GM12878 (cell line): ENCODE measurements at regions not wholly inside any gene's neighbourhood (a gene's known extent, or its start where the extent isn't known, plus 50 kb on each side); places are given as distances from the start of the nearest gene placed in this dataset.

Experiments
- ATAC-seq: fragments of 200-7000 bp; cut with Tn5 transposase; 3 replicates; pipeline ENCODE4 v1.9.1; 2020; ENCODE audit warnings: mild to moderate bottlenecking, moderate library complexity
- BruUV-seq: library from RNA; stranded (reverse); fragments of 400-500 nt; replicated peaks from 2 replicates; lab custom pipeline; 2021; lab: Mats Ljungman, UMichigan
- CTCF ChIA-PET: fragments of 300-600 bp; sonication (Branson Sonifier 250); formaldehyde crosslinking; extraction: SDS; loops from one replicate; lab custom pipeline; 2021; ENCODE audit warnings: inconsistent platforms; lab: Yijun Ruan, JAX
- POLR2A ChIA-PET: fragments of 350-600 bp; formaldehyde crosslinking; extraction: SDS; loops from one replicate; lab custom pipeline; 2021; ENCODE audit warnings: inconsistent platforms; lab: Charles Lee
- RAD21 ChIA-PET: fragments of 300-600 bp; sonication (Branson Sonifier 250); formaldehyde crosslinking; loops from one replicate; lab custom pipeline; 2023; ENCODE audit warnings: antibody characterized with exemption; ENCODE audit not compliant: unreplicated experiment; lab: Charles Lee
- SMC1A ChIA-PET: fragments of 300-600 bp; sonication (Branson Sonifier 250); formaldehyde crosslinking; loops from one replicate; lab custom pipeline; 2023; ENCODE audit not compliant: unreplicated experiment, uncharacterized antibody; lab: Charles Lee
- DNase-seq: peaks from one replicate; pipeline ENCODE4 v3.0.0-alpha.2; 2011; ENCODE audit warnings: low read depth, low spot score
- FAIRE-seq: peaks from 3 replicates; lab custom pipeline; 2011; peaks lifted over from hg19 to GRCh38; lab: Jason Lieb, UNC
- H2AFZ ChIP-seq: 2 replicates; pipeline ENCODE4 v1.6.0; 2011; ENCODE audit warnings: low read depth, low read length, control low read depth; ENCODE audit not compliant: control insufficient read depth
- H3K27ac ChIP-seq: 2 replicates; pipeline ENCODE4 v1.5.1; 2011; ENCODE audit warnings: control low read depth; ENCODE audit not compliant: control insufficient read depth, insufficient read depth
- H3K27me3 ChIP-seq, 2 experiments: replicated peaks in 1 of 2; 2 replicates each; pipeline versions ENCODE4 v1.6.0 to v1.6.1; 2011; ENCODE audit warnings: low read length in 1 of 2; ENCODE audit not compliant: control insufficient read depth in 2 of 2, insufficient read depth in 2 of 2
- H3K36me3 ChIP-seq, 2 experiments: 2 replicates each; pipeline ENCODE4 v1.5.1; 2011; ENCODE audit warnings: low read length in 1 of 2; ENCODE audit not compliant: control insufficient read depth in 2 of 2, insufficient read depth in 2 of 2
- H3K4me1 ChIP-seq: 2 replicates; pipeline ENCODE4 v1.6.1; 2011; ENCODE audit warnings: mild to moderate bottlenecking, low read length, moderate library complexity, mixed read lengths; ENCODE audit not compliant: control insufficient read depth, insufficient read depth
- H3K4me2 ChIP-seq: 2 replicates; pipeline ENCODE4 v1.6.0; 2011; ENCODE audit warnings: control low read depth; ENCODE audit not compliant: control insufficient read depth, insufficient read depth
- H3K4me3 ChIP-seq: fragments of 200-600 bp; sonication (generic); 2 replicates; pipeline ENCODE4 v1.5.1; 2016
- H3K79me2 ChIP-seq: 2 replicates; pipeline ENCODE4 v1.6.0; 2011; ENCODE audit warnings: low read length; ENCODE audit not compliant: control insufficient read depth, insufficient read depth
- H3K9ac ChIP-seq: 2 replicates; pipeline ENCODE4 v1.8.0; 2011; ENCODE audit warnings: low read length, control low read depth, mixed read lengths; ENCODE audit not compliant: control insufficient read depth, insufficient read depth
- H3K9me3 ChIP-seq: replicated peaks from 3 replicates; pipeline ENCODE4 v1.5.1; 2011; ENCODE audit warnings: mild to moderate bottlenecking, low read length; ENCODE audit not compliant: control insufficient read depth, insufficient read depth
- H4K20me1 ChIP-seq: 2 replicates; pipeline ENCODE4 v1.6.0; 2011; ENCODE audit not compliant: control insufficient read depth, insufficient read depth
- BCL3 ChIP-seq: IDR thresholded peaks from 2 replicates; pipeline ENCODE4 v1.6.1; 2011; ENCODE audit warnings: borderline replicate concordance, low read depth, mild to moderate bottlenecking, moderate library complexity, low read length; ENCODE audit not compliant: insufficient read depth, poor library complexity, severe bottlenecking
- BMI1 ChIP-seq: fragments of 450-650 bp; IDR thresholded peaks from 2 replicates; pipeline ENCODE4 v1.6.1; 2016; ENCODE audit warnings: mild to moderate bottlenecking, moderate library complexity, borderline replicate concordance
- CHD4 ChIP-seq: fragments of 200-600 bp; sonication (generic); IDR thresholded peaks from 2 replicates; pipeline ENCODE4 v1.6.1; 2016; ENCODE audit warnings: mild to moderate bottlenecking
- DPF2 ChIP-seq: fragments of 450-650 bp; IDR thresholded peaks from 2 replicates; pipeline ENCODE4 v1.6.1; 2017; ENCODE audit warnings: mild to moderate bottlenecking
- HDAC6 ChIP-seq: fragments of 200-600 bp; sonication (generic); IDR thresholded peaks from one replicate; pipeline ENCODE4 v1.8.0; 2017; ENCODE audit warnings: antibody characterized with exemption; ENCODE audit not compliant: unreplicated experiment
- KDM1A ChIP-seq: fragments of 200-600 bp; sonication (generic); IDR thresholded peaks from 2 replicates; pipeline ENCODE4 v1.6.1; 2016; ENCODE audit warnings: borderline replicate concordance
- PAX5 ChIP-seq: IDR thresholded peaks from 2 replicates; pipeline ENCODE4 v1.6.1; 2011; ENCODE audit warnings: low read depth, low read length, borderline replicate concordance
- PAX8 ChIP-seq: fragments of 450-650 bp; IDR thresholded peaks from 2 replicates; pipeline ENCODE4 v1.6.1; 2017; ENCODE audit warnings: mild to moderate bottlenecking, moderate library complexity
- POLR2AphosphoS2 ChIP-seq: IDR thresholded peaks from 2 replicates; pipeline ENCODE4 v1.6.1; 2011; ENCODE audit warnings: low read depth, mild to moderate bottlenecking, low read length, improper control_type of control experiment, moderate library complexity
- RB1 ChIP-seq: fragments of 450-650 bp; formaldehyde crosslinking; IDR thresholded peaks from 2 replicates; pipeline ENCODE4 v1.6.1; 2017; ENCODE audit warnings: mild to moderate bottlenecking, borderline replicate concordance
- SUZ12 ChIP-seq: fragments of 200-600 bp; sonication (generic); IDR thresholded peaks from one replicate; pipeline ENCODE4 v1.6.1; 2018; ENCODE audit warnings: antibody characterized with exemption, mild to moderate bottlenecking; ENCODE audit not compliant: unreplicated experiment
- USF2 ChIP-seq: IDR thresholded peaks from 2 replicates; pipeline ENCODE4 v1.6.1; 2011; ENCODE audit warnings: low read depth, low read length, improper control_type of control experiment, borderline replicate concordance
- WGBS: methylation state at CpG from one replicate; pipeline ENCODE4 v1.1.6; 2016; ENCODE audit warnings: low lambda C conversion rate; ENCODE audit not compliant: insufficient replicate concordance, insufficient coverage; ENCODE audit errors: missing lambda C conversion rate; 5-methylcytosine and 5-hydroxymethylcytosine counted together
- in situ Hi-C: fragments of 300-500 bp; cut with MboI; formaldehyde crosslinking; loops from 9 replicates; pipeline ENCODE4 v1.14.3; 2018; ENCODE audit warnings: mixed read lengths
- intact Hi-C: fragments of 100-400 bp; cut with micrococcal nuclease; formaldehyde crosslinking; loops from one replicate; pipeline ENCODE4 v1.14.2; 2022; ENCODE audit not compliant: unreplicated experiment
- TF ChIP-seq, protein P1 (sequence below): fragments of 450-650 bp; IDR thresholded peaks from 2 replicates; pipeline ENCODE4 v1.6.1; 2017; ENCODE audit warnings: mild to moderate bottlenecking, moderate library complexity
- TF ChIP-seq, protein P2 (sequence below): IDR thresholded peaks from 2 replicates; pipeline ENCODE4 v1.6.1; 2012; ENCODE audit warnings: low read length, inconsistent platforms

DNA sequence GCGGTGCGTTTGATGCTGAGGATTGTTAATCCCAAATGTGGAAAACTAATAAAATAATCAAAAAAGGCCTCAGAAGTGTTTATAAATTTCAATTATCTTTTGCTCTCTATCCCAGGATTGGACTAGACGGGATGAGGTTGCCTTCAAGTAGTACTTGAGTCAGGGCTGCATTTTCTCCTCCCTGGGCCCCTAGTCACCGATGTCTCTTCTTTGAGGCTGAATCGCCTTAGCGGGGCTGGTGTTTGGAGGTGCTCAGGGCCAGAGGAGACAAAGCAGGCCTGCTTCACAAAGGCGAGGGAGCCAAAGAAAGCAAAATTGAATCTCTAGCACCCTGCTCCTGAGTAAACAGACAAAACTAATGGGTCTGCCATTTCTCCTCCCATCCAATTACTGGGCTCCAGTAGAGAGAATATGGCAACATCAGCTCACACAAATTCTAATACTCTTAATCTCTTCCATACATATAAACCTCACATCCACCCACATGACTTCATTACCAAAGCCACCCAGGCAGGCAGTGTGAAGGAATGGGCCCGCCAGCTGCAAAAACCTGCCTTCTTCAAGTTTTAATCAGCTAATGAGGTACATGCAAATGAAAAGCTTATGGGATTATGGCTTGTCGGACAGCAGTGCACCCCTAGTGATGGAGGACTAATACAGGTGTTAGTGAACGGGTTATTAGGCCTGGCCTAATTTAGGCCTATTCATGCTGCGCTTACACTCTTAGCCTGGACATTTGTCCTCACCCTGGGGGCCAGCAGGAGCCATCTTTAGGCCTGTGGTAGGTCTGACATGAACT is 52.7 kb upstream of the HTATIP2 start (continued):
- TF ChIP-seq HDAC6 = no peak
- TF ChIP-seq KDM1A = no peak
- no peak for TF ChIP-seq SUZ12
- TF ChIP-seq, all 136 proteins: peak for 0

- SMC1A ChIA-PET = interaction anchor here (0.9 kb wide), 1 partner anchor 8 kb away, joined by 3 read pairs; no protein-coding TSS in a partner anchor
- POLR2A ChIA-PET = interaction anchor here (0.6 kb wide), 1 partner anchor 37 kb away, joined by 4 read pairs; no protein-coding TSS in a partner anchor
- no peak for TF ChIP-seq USF2
- no peak for TF ChIP-seq PAX8
- TF ChIP-seq BMI1 = no peak
- TF ChIP-seq POLR2AphosphoS2 = no peak
- TF ChIP-seq DPF2 = no peak
- TF ChIP-seq, protein P1, sequence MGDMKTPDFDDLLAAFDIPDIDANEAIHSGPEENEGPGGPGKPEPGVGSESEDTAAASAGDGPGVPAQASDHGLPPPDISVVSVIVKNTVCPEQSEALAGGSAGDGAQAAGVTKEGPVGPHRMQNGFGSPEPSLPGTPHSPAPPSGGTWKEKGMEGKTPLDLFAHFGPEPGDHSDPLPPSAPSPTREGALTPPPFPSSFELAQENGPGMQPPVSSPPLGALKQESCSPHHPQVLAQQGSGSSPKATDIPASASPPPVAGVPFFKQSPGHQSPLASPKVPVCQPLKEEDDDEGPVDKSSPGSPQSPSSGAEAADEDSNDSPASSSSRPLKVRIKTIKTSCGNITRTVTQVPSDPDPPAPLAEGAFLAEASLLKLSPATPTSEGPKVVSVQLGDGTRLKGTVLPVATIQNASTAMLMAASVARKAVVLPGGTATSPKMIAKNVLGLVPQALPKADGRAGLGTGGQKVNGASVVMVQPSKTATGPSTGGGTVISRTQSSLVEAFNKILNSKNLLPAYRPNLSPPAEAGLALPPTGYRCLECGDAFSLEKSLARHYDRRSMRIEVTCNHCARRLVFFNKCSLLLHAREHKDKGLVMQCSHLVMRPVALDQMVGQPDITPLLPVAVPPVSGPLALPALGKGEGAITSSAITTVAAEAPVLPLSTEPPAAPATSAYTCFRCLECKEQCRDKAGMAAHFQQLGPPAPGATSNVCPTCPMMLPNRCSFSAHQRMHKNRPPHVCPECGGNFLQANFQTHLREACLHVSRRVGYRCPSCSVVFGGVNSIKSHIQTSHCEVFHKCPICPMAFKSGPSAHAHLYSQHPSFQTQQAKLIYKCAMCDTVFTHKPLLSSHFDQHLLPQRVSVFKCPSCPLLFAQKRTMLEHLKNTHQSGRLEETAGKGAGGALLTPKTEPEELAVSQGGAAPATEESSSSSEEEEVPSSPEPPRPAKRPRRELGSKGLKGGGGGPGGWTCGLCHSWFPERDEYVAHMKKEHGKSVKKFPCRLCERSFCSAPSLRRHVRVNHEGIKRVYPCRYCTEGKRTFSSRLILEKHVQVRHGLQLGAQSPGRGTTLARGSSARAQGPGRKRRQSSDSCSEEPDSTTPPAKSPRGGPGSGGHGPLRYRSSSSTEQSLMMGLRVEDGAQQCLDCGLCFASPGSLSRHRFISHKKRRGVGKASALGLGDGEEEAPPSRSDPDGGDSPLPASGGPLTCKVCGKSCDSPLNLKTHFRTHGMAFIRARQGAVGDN = no peak
- TF ChIP-seq RB1 = no peak
- no peak for TF ChIP-seq BCL3
- TF ChIP-seq KDM1A = no peak
- no peak for TF ChIP-seq PAX5
- no peak for TF ChIP-seq CHD4
- TF ChIP-seq, protein P2, sequence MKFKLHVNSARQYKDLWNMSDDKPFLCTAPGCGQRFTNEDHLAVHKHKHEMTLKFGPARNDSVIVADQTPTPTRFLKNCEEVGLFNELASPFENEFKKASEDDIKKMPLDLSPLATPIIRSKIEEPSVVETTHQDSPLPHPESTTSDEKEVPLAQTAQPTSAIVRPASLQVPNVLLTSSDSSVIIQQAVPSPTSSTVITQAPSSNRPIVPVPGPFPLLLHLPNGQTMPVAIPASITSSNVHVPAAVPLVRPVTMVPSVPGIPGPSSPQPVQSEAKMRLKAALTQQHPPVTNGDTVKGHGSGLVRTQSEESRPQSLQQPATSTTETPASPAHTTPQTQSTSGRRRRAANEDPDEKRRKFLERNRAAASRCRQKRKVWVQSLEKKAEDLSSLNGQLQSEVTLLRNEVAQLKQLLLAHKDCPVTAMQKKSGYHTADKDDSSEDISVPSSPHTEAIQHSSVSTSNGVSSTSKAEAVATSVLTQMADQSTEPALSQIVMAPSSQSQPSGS = no peak
These were observed 53.4 kb upstream of the HTATIP2 start for GRCh38 chr11:20310137-20310536.

More at GRCh38 chr11:20310137-20310536, 53.4 kb upstream of the HTATIP2 start:
- Histone ChIP-seq H3K4me2 (no peak overlapping the region), H3K4me3 (no peak overlapping the region), H4K20me1 (no peaks in the 10 kb centered on the region), H3K36me3 (no peaks in the 10 kb centered on the region), H2AFZ (no peak overlapping the region), H3K27me3 (no peaks in the 10 kb centered on the region), H3K27ac (no peak overlapping the region), H3K4me1 (no peaks in the 10 kb centered on the region), H3K9ac (no peak overlapping the region), H3K79me2 (no peaks in the 10 kb centered on the region), H3K9me3 (no peaks in the 10 kb centered on the region)
- FAIRE-seq (no peak), ATAC-seq (no peak), DNase-seq (no peak)
- ChIA-PET CTCF (interaction anchor here (0.7 to 1.6 kb wide), 2 partner anchors 45 to 47 kb away, joined by 3 read pairs; no protein-coding TSS in a partner anchor), RAD21 (no interaction called here)
- WGBS = 70% methylated on average over 9 of the region's 9 CpGs
- in situ Hi-C loops = no loop called here
- intact Hi-C loops = no loop called here
- no TSS peak for BruUV-seq
